Mucosa of rectum (tissue), 2 donors: ENCODE measurements at regions not wholly inside any gene's neighbourhood (a gene's known extent, or its start where the extent isn't known, plus 50 kb on each side); places are given as distances from the start of the nearest gene placed in this dataset.
"Not testable (repeated sequence)": the region's sequence is repeated elsewhere in the genome, so short reads cannot be mapped to it uniquely, and the experiment has no call there.

Experiments
- H3K27ac ChIP-seq, 2 donors: one replicate each; pipeline ENCODE4 v1.7.0; 2013; ENCODE audit warnings: inconsistent platforms in 2 of 2, low read depth in 2 of 2, low read length in 2 of 2
- H3K27me3 ChIP-seq, 2 donors: one replicate each; pipeline ENCODE4 v1.7.0; 2013; ENCODE audit warnings: low read length in 2 of 2; ENCODE audit not compliant: control insufficient read depth in 2 of 2, insufficient read depth in 2 of 2
- H3K36me3 ChIP-seq, 2 donors: one replicate each; pipeline ENCODE4 v1.7.0; 2013; ENCODE audit warnings: low read length in 2 of 2; ENCODE audit not compliant: control insufficient read depth in 2 of 2, insufficient read depth in 2 of 2
- H3K4me1 ChIP-seq, 2 donors: one replicate each; pipeline ENCODE4 v1.7.0; 2013; ENCODE audit warnings: low read length in 2 of 2, mild to moderate bottlenecking in 1 of 2; ENCODE audit not compliant: control insufficient read depth in 2 of 2, insufficient read depth in 2 of 2
- H3K4me3 ChIP-seq, 2 donors: one replicate each; pipeline ENCODE4 v1.7.0; 2013; ENCODE audit warnings: low read length in 2 of 2
- H3K9ac ChIP-seq, 2 donors: one replicate each; pipeline ENCODE4 v1.7.0; 2013; ENCODE audit warnings: low read length in 2 of 2, low read depth in 1 of 2, mild to moderate bottlenecking in 1 of 2
- H3K9me3 ChIP-seq, 2 donors: one replicate each; pipeline ENCODE4 v1.7.0; 2013; ENCODE audit warnings: low read length in 2 of 2; ENCODE audit not compliant: control insufficient read depth in 2 of 2
- donor health status: healthy.
- donor health status: Normal muscosa, but diverticular disease.

DNA sequence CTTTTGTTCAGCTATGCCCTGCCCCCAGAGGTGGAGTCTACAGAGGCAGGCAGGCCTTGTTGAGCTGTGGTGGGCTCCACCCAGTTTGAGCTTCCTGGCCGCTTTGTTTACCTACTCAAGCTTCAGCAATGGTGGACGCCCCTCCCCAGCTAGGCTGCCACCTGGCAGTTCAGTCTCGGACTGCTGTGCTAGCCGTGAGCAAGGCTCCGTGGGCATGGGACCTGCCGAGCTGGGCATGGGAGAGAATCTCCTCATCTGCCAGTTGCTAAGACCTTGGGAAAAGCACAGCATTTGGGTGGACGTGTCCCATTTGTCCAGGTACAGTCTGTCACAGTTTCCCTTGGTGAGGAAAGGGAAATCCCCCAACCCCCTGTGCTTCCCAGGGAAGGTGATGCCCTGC, 270.0 kb upstream of the TCERG1L start:
- H3K9me3 ChIP-seq, H3K4me3 ChIP-seq, H3K36me3 ChIP-seq, H3K4me1 ChIP-seq, H3K27me3 ChIP-seq, H3K27ac ChIP-seq, H3K9ac ChIP-seq: not testable (repeated sequence)

DNA sequence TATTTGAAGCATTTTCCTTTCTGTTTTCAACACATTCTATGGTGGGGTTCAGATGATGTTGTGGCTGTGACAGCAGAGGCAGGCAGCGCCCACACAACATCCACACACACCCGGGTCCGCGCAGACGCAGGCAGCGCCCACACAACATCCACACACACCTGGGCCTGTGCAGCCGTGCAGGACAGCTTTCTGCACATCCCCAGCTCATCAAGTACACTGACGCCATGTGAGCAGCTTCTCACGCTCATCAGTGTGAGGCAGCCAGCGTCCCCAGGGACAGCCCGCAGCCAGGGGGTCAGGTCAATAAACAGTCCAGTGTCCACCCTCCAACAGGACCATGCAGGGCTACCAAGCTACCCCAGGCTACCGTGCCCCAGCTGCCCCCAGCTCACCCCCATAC, 272.8 kb upstream of the TCERG1L start:
- H3K9ac ChIP-seq: no peak overlapping the region
- no peaks in the 10 kb centered on the region for H3K4me1 ChIP-seq
- no peak overlapping the region for H3K27ac ChIP-seq
- no peaks in the 10 kb centered on the region for H3K36me3 ChIP-seq
- no peaks in the 10 kb centered on the region for H3K27me3 ChIP-seq
- H3K9me3 ChIP-seq: no peaks in the 10 kb centered on the region
- H3K4me3 ChIP-seq: no peak overlapping the region

DNA sequence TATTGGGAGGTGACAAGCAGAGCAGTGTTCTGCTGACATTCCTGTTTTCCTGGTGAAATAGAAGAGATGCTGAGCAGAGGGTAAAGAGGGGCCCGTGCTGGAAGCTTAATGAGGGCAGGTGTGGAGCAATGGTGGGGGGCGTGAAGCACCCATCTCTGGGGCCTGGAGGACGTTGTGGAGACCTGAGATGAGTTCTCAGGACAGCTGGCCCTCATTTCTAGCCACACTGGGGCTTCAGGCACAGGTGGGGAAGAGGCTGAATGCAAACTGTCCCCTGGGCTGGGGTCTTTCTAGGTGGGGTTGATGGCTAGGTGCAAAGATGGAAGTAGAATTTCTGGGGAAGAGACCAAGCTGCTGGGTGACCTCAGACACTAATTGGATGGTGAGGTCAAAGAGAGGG, 274.2 kb upstream of the TCERG1L start:
- Histone ChIP-seq H3K27me3 (no peaks in the 10 kb centered on the region), H3K4me1 (no peaks in the 10 kb centered on the region), H3K9me3 (no peaks in the 10 kb centered on the region), H3K9ac (no peak overlapping the region), H3K4me3 (no peak overlapping the region), H3K36me3 (no peaks in the 10 kb centered on the region), H3K27ac (no peak overlapping the region)

DNA sequence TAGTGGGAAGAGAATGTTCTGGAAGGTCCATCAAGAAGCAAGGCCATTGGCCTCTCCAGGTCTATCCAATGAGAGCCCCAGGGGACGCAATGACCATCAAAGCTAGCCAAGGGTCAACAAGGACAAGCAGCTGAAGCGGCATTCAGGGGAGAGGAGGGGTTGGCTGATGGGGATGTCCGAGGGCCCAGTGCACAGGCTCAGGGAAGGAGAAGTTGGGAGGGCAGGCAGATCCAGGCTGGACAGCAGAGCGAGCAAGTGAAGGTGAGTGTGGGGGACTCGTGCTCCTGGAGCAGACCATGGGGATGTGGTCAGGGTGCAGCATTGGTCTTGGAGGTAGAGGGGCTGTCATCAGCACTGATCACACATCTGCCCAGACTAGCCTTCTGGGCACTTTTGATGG, 275.4 kb upstream of the TCERG1L start:
- Histone ChIP-seq H3K36me3 (no peaks in the 10 kb centered on the region), H3K4me1 (no peaks in the 10 kb centered on the region), H3K9me3 (no peaks in the 10 kb centered on the region), H3K27me3 (no peaks in the 10 kb centered on the region), H3K27ac (no peak overlapping the region), H3K4me3 (no peak overlapping the region), H3K9ac (no peak overlapping the region)

DNA sequence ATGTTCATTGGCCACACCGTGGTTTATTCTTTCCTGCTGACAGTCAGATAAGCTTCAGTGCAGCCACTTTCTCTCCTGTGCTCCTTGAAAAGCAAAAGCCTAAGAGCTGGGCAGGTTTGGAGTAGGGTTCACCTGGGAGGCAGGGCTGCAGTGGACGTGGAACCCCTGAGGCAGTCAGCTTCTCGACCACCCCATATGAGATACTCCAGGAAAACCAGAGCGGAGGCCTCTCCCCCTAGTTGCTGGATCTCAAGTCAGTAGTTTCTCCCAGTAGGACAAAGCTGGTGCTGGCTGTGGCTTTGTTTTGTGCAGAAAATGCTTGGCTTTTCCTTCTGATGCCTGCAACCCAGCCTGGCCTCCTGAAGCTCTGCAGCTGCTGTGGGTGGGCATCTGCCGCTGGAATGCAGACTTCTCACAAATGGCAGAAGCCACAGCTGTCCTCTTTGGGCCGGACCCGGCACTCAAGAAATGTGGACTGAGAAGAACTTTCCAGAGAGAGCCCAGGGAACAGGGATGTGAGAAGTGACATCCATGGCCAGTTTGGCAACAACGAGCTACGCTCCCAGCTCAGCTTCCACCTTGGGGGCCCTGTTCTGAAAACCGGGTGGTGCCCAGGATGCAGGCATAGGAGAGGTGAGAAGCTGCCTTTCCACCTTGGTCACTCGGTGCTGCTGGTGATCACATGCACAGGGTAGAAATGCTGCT, 276.6 kb upstream of the TCERG1L start:
- H3K27ac ChIP-seq: no peak overlapping the region
- no peaks in the 10 kb centered on the region for H3K27me3 ChIP-seq
- no peaks in the 10 kb centered on the region for H3K36me3 ChIP-seq
- H3K9me3 ChIP-seq: no peaks in the 10 kb centered on the region
- no peak overlapping the region for H3K9ac ChIP-seq
- H3K4me1 ChIP-seq: no peaks in the 10 kb centered on the region
- H3K4me3 ChIP-seq: no peak overlapping the region

DNA sequence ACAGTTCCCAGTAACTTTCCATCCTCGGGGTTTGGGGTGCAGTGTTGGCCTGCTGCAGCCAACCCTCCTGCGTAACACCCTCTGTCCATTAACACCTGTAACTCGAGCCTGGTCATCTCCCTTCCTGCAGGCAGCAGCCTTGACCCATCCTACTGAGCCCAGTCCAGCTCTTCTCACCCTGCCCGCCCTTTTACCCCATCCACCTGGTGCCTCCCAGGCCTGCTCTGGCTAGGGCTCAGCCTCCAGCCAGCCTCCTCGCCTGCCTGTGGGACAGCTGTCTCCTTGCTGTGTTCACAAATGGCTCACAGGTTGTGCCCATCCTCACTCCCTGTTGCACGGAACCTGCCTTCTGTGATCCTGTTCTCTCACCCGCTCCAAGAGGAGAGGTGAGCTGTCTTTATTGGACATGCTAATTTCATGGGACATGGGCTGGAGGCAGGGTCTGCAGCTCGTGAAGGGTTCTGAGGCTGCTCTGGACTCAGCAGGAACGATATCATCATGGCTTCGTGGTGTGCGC, 277.2 kb upstream of the TCERG1L start:
- Histone ChIP-seq H3K27me3 (no peaks in the 10 kb centered on the region), H3K4me3 (no peak overlapping the region), H3K9me3 (no peaks in the 10 kb centered on the region), H3K4me1 (no peaks in the 10 kb centered on the region), H3K36me3 (no peaks in the 10 kb centered on the region), H3K27ac (no peak overlapping the region), H3K9ac (no peak overlapping the region)

DNA sequence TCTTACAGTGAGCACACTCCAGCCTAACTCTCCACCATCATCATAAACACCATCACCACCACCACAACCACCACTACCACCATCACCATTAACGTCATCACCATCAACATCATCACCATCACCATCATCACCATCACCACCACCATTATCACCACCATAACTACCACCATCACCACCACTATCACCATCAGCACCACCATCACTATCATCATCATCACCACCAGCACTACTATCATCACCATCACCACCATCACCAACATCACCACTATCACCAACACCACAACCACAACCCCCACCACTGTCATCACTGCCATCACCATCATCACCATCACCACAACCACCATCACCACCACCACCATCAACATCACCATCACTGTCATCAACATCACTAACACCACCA, 279.0 kb upstream of the TCERG1L start:
- Histone ChIP-seq H3K4me1 (no peaks in the 10 kb centered on the region), H3K27me3 (no peaks in the 10 kb centered on the region), H3K4me3 (no peak overlapping the region), H3K9me3 (no peaks in the 10 kb centered on the region), H3K9ac (no peak overlapping the region), H3K27ac (no peak overlapping the region), H3K36me3 (no peaks in the 10 kb centered on the region)

DNA sequence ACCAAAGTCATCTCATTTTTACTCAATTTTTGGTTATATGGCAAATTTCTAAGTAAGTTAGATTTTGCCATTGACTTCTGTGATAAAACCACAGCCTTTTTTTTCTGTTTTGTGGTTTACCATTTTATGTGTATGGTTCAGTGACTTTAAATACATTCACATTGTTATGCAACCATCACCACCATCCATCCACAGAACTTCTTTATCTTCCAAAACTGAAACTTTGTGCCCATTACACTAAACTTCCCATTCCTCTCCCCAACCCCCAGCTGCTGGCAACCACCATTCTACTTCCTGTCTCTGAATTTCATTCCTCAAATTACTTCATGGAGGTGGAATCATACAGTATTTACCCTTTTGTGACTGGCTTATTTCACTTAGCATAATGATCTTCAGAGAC, 280.4 kb upstream of the TCERG1L start:
- Histone ChIP-seq H3K9ac (no peak overlapping the region), H3K4me3 (no peak overlapping the region), H3K27ac (no peak overlapping the region), H3K4me1 (no peaks in the 10 kb centered on the region), H3K9me3 (no peaks in the 10 kb centered on the region), H3K36me3 (no peaks in the 10 kb centered on the region), H3K27me3 (no peaks in the 10 kb centered on the region)

DNA sequence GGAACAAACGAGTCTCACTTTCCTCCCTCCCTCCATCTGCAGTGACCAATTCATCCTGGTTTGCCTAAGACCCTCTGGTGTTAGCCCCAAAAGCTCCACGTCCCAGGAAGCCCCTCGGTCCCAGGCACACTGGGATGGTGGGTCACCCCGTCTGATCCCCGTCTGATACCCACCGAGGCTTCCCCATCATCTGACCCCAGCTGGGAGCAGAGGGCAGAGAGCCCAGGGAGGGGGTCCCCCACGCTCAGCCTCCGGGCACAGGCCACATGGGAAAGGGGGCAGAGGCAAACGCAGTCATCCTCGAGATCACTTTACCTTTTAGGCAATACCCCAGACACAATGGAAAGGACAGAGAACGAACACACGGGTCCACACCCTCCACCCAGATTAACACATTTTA, 291.6 kb upstream of the PPP2R2D start:
- no peak overlapping the region for H3K4me3 ChIP-seq
- H3K9me3 ChIP-seq: peaks cover 0 to 3% of the 10 kb centered on the region in 2 donors
- no peak overlapping the region for H3K9ac ChIP-seq
- H3K4me1 ChIP-seq: no peaks in the 10 kb centered on the region
- no peak overlapping the region for H3K27ac ChIP-seq
- no peaks in the 10 kb centered on the region for H3K36me3 ChIP-seq
- no peaks in the 10 kb centered on the region for H3K27me3 ChIP-seq

DNA sequence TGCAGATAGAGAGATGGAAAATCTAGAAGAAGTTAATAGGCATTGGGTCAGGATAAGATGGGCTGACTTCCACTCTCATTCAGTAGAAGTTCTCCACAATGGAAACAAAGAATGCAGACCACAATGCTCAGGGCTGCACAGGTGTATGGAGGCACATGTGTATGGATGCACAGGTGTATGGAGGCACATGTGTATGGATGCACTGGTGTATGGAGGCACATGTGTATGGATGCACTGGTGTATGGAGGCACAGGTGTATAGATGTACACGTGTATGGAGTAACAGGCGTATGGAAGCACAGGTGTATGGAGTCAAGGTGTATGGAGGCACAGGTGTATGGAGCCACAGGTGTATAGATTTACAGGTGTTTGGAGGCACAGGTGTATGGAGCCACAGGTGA, 285.7 kb upstream of the PPP2R2D start:
- Histone ChIP-seq H3K9me3 (peaks cover 2 to 3% of the 10 kb centered on the region in 2 donors), H3K9ac (no peak overlapping the region), H3K4me1 (no peaks in the 10 kb centered on the region), H3K4me3 (no peak overlapping the region), H3K36me3 (no peaks in the 10 kb centered on the region), H3K27me3 (no peaks in the 10 kb centered on the region), H3K27ac (no peak overlapping the region)
